GM12892 (cell line): ENCODE measurements at regions not wholly inside any gene's neighbourhood (a gene's known extent, or its start where the extent isn't known, plus 50 kb on each side); places are given as distances from the start of the nearest gene placed in this dataset.

Source experiments
- POLR2A ChIP-seq: IDR thresholded peaks from 2 replicates; pipeline ENCODE4 v1.6.1; 2011; ENCODE audit warnings: low read depth, low read length, control low read depth
- POLR2AphosphoS5 ChIP-seq: IDR thresholded peaks from 2 replicates; pipeline ENCODE4 v1.6.1; 2011; ENCODE audit warnings: low read depth, low read length, control low read depth
- TAF1 ChIP-seq: IDR thresholded peaks from 2 replicates; pipeline ENCODE4 v1.6.1; 2011; ENCODE audit warnings: low read depth, mild to moderate bottlenecking, control low read depth, low read length, borderline replicate concordance

- TF ChIP-seq POLR2A (no peak), POLR2AphosphoS5 (no peak), TAF1 (no peak)
Observed at GRCh38 chr10:130936851-130937250, 374.7 kb downstream of the TCERG1L start.
